ENCODE measurements at regions not wholly inside any gene's neighbourhood (a gene's known extent, or its start where the extent isn't known, plus 50 kb on each side); places are given as distances from the start of the nearest gene placed in this dataset.

DNA sequence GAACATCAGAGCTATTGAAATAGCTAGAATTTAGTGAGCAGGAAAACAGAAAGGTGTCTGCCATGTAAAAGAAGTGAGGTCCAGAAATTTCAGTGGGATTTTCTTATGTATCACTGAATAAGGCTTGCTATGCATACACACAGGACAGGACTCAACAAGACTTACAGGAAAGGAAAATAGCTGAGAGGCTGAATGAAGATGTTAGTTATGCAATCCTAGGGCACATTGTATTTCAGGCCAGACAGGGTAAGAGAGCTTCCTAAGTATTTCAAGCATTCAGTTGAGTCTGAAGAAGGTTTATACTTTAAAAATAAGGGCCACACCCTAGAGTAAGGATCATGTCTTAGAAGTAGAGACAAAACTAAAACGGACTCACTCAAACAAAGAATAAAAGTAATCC is 419.9 kb upstream of the PRR20A start:
- TF ChIP-seq CTCF (IDR thresholded peaks at IDR 0.05) (no peak), POLR2A (IDR thresholded peaks at IDR 0.05) (no peak), EP300 (IDR thresholded peaks at IDR 0.05) (no peak)

Data from tibial nerve (tissue), 4 donors.